ENCODE measurements at regions not wholly inside any gene's neighbourhood (a gene's known extent, or its start where the extent isn't known, plus 50 kb on each side); places are given as distances from the start of the nearest gene placed in this dataset.
"Not testable (repeated sequence)": the region's sequence is repeated elsewhere in the genome, so short reads cannot be mapped to it uniquely, and the experiment has no call there.

DNA sequence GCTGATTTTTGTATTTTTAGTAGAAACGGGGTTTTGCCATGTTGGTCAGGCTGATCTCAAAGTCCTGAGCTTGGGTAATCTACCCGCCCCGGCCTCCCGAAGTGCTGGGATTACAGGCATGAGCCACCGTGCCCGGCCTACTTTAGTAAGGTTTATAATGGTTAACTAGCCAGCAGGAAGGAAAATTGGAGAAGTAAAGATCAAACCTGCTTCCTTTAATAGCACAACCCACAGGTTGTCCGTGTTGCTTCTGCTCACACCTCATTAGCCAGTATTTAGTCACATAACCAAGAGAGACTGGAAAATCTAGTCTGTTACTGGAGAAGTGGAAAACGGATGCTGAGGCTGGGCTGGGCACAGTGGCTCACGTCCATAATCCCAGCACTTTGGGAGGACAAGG, 51.9 kb upstream of the TBL1XR1 start:
- no peak for DNase-seq

DNA sequence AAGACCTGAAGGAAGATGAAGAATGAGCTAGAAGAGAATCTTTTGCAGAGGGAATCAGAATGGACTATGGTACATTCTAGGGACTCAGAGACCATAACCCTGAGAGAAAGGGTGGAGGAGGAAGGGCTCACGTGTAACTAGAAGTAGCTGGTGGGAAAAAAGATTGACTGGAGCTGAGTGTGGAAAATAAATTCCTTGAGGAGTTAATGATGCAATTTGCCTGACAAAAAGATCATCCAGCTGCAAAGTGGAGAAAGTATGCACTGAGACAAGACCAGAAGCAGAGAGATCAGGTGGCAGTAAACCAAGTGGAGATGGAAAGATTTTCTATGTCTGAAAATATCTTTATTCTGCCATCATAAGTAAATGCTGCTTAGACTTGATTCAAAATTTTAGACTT, 52.9 kb upstream of the TBL1XR1 start:
- no peak for DNase-seq

DNA sequence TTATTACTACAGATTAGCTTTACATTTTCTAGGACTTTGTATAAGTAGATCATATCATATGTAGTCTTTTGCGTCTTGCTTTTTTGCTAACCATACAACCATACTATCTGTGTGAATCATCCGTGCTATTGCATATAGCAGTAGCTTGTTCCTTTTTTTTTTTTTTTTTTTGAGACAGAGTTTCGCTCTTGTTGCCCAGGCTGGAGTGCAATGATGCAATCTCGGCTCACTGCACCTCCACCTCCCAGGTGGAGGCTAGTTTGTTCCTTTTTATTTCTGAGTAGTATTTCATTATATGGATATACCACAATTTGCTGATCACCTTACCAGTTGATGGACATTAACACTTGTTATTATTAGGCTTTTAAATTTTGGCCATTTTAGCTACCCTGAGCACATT, 54.5 kb upstream of the TBL1XR1 start:
- DNase-seq: peak; percentile 87

DNA sequence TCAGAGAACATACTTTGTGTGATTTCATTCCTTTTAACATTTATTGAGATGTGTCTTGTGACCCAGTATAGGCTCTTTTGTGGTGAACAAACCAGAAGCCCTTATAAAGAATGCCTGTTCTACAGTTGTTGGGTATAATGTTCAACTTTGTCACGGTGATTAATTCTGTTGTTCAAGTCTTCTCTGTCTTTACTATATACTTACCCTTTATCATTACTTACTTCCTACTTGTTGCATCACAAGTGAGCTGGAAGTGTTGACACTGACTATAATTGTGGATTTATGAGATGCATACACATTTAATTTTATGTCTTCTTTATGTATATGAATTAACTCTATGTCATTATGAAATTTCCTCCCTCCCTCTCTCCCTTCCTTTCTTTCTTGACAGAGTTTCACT, 59.7 kb upstream of the TBL1XR1 start:
- peak; percentile 14 for DNase-seq

DNA sequence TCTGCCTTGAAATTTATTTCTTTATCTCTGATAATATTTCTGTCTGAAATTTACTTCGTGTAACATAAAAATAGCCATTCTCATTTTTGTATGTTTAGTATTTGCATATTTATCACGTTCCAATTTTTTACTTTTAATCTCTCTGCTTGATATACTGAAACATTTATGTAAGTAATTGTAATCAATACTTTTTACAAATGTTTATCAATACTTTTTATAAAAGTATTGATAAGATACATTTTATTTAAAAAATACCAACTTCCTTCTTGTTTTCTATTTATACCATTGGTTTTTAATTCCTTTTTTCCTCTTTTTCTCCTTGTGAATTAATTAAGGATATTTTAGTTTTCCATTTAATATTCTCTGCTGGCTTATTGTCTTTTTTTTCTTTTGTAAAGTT, 60.3 kb upstream of the TBL1XR1 start:
- no peak for DNase-seq

DNA sequence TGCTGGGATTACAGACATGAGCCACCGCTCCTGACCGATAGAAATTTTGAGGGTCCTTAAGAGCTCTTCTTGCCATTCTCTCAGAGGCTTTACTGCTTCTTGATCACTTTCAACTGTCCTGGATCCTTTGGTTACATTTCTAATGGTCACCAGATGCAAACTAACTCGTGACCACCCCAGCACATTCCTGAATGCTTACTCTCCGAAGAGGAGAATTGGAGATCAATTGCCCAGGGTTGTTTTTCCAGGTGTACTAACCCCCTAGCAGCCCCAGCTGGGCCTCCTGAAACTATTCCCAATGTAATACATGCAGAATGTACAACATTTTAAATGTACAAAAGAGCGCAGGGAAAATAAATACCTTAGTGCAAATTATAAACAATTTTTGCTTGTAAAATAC, 65.1 kb upstream of the TBL1XR1 start:
- DNase-seq: no peak

DNA sequence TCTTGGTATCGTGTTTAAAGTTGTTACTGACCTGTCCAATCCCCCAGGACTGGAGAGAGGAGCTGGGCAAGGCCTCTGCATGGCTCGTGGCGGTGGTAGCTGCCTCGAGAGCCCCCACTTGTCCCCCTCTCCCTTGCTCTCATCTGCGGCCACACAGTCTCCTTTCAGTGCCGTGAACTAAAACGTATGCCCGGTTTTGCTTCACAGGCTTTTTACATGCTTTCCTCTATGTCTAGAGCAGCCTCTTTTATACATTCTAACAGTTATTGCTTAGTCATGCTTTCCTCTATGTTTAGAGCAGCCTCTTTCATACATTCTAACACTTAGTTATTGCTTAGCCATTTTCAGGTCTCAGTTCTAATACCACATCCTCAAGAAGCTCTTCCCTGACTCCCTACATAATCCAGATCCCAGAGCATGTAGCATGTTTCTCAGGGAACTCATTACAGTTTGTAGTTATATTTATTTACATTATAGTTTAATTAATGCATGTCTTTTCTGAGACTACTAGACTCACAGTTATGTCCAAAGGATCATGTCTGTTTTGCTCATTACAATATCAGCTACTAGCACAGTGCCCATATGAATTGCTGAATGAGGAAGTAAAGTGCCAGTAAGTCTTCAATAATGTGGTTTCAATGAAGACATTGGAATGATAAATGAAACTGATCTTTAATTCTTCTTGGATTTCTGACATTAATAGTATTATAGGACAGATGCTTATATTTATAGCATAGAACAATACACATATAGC, 66.5 kb upstream of the TBL1XR1 start:
- peak; percentile 62 for DNase-seq

DNA sequence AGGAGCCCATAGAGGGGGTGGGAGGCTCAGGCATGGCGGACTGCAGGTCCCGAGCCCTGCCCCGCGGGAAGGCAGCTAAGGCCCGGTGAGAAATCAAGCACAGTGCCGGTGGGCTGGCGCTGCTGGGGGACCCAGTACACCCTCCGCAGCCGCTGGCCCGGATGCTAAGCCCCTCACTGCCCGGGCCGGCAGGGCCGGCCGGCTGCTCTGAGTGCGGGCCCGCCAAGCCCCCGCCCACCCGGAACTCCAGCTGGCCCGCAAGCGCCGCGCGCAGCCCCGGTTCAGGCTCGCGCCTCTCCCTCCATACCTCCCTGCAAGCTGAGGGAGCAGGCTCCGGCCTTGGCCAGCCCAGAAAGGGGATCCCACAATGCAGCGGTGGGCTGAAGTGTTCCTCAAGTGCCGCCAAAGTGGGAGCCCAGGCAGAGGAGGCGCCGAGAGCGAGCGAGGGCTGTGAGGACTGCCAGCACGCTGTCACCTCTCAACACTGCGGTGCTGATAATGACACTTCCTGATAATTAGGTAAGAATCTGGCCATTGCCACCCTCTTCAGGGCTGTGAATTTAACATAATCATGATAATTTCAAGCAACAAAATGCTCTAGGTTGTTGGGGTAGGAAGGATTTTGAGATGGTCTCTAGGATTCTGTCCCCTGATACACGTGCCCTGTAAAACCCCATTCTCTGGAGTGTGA, 74.7 kb upstream of the TBL1XR1 start:
- DNase-seq: not testable (repeated sequence)

DNA sequence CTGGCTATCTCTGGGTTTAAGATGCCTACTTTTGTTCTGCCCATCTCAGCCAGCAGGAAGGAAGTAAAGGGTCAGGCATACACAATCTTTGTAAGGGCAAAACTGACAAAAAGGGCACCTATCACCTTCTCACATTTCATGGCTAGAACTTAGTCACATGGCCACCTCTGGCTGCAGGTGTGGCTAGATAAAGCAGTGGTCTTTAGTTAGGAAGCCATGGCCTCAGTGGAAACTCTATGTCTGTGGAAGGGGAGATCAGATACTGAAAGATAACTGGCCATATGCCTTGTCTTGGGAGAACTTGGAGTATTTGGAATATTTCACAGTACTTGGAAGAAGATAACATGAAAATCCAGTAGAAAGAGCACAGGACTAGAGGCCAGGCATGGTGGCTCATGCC, 80.7 kb upstream of the TBL1XR1 start:
- no peak for DNase-seq

DNA sequence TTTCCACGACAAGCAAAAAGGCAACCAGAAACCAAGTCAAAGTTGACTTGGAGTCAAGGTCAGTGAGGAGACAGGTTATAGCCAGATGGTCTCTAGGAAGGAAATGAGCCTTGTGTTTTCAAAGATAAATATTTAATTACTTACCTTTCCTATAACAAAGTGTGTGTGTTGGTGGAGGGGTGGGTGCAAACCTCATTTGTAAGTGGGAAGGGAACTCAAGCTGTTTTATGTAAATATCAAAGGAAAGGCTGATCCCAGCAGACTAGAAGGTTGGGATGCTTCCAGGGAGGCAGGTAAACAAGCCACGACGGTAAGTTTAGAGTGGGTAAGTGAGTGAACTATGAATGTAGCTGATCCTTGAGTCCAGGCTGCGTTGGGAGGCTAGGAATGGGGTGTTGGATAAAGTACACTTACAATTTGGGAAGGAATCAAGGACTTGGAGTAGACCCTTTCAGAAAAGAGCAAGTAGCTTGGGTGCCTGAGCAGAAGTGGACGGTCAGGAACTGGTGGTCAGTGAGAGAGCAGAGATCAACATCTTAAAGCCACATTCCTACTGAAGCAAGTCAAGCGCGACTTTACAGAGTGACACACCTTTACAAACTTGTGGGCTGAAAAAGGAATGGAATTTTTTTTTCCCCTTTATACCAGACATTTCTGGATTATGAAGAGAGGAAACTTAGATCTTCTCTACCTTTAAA, 82.0 kb upstream of the TBL1XR1 start:
- no peak for DNase-seq

DNA sequence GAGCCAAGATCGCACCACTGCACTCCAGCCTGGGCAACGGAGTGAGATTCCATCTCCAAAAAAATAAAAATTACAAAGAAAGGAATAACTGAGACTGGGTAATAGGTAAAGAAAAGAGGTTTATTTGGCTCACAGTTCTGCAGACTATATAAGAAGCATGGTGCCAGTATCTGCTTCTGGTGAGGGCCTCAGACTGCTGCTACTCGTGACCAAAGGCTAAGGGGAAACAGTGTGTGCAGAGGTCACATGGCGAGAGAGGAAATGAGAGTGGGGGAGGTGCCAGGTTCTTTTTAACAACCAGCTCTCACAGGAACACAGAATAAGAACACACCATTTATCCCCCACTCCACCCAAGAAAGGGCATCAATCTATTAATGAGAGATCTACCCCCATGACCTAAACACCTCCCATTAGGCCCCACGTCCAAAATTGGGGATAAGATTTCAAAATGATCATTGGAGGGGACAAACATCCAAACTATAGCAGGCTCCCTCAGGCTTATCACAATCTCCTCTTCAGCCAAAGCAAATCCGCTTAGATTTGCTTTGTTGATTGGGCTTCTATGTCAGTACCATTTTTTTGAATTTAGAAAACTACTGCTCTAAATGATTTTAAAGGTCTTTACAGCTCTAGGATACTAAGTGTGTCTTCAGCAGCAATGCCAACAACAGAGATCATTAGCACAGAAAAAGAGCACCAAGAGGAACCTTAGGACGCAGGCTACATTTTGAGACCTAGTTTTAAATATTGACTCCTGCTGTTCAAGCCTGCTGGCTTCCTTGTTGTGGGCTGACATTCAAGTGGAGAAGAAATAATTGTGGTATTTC, 84.2 kb upstream of the TBL1XR1 start:
- DNase-seq: peak; percentile 63

DNA sequence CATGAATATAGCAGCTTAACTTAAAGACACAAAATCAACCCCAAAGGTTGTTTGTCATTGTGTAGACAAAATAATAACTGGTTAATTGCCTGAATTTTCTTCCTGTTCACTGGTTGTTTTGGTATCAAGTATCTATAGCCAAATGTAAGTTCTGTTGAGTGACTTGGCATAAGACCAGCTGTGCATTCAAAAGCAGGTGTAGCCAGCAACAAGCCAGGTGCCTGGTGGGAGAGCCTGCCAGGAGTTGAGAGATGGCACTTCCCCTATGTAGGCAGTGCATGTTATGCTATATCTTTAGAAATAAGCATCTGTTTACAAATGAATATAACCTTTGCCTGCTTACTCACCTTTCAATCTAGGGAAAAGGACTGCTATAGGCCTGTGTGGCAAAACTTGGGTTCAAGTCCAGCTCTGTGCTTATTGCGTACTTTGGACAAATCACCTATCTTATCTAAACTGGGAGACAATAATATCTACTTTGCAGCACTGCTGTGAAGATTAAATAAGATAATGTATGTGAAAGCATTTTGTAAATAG, 84.9 kb upstream of the TBL1XR1 start:
- DNase-seq: no peak

DNA sequence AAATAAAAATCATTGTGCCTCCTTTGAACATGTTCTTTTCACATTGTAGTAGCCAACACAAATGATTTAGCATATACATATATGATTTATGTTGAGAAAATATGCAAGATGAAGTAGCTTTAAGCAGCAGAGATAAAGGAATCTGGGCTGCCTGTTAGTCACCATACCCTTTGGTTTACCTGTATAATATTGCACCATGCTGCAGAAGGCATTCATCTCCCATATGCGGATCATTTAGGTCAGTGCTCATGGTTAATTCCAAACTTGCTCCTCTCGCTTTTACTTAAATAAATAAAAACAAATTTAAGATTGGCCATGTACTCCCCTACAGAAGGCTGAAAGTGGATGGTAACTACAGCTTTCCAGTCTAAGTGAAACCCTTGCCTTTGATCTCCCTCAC, 86.7 kb upstream of the TBL1XR1 start:
- no peak for DNase-seq

DNA sequence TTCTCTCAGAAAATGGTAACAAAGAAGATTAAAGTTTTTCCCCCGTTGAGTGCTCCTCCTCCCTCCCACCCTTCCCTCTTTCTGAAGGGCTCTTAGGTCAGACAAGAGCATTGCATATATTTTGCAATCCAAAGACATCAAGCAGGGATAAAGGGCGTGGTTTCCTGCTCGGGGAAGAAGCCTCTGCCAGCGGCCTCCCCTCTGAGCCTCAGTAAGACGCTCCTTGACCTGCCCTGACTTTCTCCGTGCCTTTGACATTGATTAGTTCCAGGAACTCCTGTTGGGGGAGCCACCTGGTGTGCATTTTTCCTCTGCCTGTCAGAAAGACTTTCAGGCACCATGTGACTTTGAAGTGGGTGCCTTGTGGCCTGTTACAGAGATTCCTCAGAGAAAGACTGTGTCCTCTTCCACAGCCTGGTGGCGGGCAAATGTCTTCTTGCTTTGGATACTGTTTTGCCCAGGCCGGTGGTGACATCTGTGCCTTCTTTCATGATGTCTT, 87.2 kb upstream of the TBL1XR1 start:
- peak; percentile 90 for DNase-seq

DNA sequence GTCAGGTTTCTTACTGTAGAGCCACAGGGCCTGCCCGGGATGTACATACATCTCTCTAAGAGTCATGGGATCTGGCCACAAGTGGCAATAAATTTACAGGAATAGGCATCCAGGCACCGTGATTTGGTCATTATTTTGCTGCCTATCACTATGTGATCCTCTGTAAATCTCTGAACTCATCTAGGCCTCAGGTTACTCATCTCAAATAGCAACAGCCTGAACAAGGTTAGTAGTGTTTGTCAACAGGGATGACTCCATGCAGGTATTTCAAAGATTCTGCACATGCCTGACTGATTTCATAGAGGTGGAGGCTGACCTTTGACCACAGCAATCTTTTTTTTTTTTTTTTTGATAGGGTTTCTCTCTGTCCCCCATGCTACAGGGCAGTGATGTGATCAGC, 88.8 kb upstream of the TBL1XR1 start:
- DNase-seq: no peak

DNA sequence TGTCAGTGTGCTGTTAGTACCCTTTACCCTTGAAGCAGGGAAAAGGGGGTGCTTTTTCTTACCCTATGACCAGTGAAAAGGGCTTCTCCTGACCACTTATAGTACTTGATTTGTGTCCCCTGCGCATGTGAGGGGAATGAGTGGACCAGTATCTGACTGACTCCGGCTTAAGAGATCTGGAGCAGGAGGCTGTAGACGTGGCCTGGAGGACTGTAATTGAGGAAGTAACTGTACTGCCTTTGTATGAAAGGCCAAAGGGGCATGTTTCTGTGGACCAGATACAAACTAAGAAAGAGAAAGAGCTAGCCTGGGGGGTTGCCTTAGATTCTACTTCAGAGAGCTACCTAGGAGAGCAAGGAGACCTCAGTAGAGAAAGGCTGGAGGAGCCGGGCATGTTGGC, 89.9 kb upstream of the TBL1XR1 start:
- DNase-seq: peak; percentile 65

DNA sequence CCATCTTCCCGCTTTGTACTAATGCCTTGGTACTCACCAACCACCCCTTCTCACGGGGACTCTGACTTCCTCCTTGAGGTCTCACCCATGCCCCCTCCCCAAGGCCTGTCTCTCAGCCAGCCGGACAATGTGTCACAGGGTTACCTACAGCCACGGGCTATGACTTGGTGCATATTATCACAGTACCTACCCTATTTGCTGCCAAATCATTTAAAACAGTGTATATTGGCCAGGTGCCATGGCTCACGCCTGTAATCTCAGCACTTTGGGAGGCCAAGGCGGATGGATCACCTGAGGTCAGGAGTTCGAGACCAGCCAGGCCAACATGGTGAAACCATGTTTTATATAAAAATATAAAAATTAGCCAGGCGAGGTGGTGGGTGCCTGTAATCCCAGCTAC, 93.4 kb upstream of the TBL1XR1 start:
- no peak for DNase-seq

DNA sequence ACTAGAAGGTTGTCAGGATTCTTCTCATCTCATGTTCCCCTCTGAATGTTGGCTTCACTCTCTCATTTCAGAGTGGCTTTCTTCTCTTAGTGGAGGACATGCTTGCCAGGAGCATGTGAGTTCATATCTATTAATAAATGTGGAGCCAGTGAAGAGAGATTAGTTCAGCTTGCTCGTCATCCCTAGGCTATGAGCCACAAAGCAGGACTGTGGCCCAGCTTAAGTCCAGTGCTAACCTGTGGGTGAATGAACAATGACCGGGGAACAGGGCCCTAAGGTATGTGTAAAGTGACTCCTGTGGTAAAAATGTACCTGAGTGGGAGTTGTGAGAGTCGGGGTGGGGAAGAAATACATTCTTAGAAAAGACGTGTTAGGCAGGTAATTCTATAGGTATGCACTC, 96.9 kb upstream of the TBL1XR1 start:
- DNase-seq: no peak

DNA sequence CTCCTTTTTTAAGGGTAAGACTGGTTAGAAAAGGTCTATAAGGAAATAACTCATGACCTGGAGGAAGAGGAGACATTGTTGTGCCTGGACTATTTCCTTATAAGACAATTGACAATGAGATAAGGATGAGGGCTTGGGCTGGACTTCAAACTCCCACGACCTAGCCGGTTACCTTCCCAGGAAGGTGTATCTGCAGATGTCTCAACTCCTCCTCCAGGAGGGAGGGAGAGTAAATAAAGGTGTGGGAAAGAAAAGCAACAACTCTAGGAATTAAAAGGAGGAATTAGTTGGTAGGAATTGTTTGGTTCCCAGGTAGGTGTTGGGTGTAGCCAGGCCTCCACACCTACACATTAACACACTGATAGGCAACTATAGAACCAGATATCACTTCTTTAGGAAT, 97.8 kb upstream of the TBL1XR1 start:
- no peak for DNase-seq

DNA sequence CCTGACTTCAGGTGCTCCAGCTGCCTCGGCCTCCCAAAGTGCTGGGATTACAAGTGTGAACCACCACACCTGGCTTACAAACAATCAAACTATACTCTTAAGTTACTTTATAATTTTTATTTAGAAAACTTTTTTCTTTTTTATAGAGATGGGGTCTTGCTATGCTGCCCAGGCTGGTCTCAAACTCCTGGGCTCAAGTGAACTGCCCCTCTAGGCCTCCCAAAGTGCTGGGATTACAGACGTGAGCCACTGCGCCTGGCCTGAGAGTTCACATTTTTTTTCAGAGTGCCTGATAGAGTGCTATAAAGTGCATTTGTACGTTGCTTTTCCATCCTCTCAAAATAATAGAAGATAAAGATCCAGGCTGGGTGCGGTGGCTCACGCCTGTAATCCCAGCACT, 102.0 kb upstream of the TBL1XR1 start:
- DNase-seq: no peak

DNA sequence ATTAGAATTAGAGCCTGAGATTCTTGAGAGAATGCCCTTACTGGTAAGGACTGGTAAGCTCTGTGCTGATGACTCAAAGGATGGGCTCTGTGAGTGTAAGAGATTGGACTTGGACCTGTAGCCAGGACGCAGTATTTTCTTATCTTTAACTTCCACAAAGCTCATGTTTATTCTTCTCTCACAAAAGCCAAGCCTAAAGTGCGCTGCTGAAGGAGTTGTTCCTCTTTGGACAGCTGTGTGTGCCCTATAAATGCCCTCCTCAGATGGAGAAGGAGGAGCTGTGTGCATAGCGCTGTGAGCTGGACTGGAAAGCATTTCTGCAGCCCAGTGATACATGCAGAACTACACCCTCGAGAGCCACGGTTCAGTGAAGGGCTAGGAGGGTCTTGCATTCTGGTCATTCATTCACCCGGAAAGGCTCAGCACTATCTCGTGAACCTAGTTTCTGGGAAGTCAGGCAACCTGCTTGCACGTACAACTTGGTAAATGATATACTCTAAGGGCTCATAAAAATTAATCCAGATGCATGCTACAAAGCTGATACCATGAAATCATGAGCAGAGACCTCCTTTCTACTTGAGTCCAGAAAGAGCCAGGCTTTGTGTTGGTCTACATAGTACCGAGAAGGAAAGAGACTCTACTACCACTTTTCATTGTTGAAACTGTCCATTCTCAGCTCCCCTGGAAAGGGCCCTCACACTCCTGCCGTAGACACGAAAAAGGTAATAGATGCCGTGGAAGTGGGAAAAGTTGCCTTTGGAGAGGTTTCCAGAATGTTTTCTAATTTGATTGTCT, 103.0 kb upstream of the TBL1XR1 start:
- DNase-seq: peak; percentile 78

DNA sequence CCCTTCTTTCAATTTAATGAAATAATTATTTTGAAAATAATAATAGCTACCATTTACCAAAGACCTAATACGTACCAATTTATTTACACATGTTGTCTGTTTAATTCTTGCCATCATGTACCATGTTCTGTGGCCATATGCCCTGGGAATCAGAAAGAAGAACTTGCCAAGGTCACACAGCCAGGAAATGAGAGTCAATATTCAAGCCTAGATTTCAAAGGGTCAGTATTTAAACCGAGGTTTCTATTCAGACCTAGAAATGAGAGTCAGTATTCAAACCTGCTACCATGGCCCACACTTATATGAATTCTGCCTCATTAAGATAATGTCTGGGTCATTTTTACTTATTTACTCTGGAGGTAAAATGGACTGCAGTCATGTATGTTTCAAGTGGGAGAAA, 103.6 kb upstream of the TBL1XR1 start:
- DNase-seq: no peak
